ENCODE measurements at regions not wholly inside any gene's neighbourhood (a gene's known extent, or its start where the extent isn't known, plus 50 kb on each side); places are given as distances from the start of the nearest gene placed in this dataset.

DNA sequence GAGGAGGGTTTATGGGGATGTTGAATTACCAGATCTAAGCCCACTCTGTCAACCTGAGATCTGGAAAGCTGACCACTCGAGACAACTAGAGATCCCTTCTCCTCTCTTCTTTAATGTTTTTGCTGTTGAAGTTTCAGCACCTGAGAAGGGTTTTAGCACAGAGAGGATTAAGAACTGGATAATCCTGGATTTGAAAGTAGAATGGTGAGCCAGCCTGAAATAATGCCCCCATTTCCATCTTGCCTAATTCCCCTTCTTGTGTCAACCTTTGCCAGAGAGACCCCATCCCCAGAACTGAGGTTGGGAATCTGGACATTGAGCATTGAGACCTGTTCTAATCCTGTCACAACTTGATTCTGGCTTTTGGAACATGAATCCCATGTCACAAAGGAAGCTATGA, 87.8 kb upstream of the RFLNA start:
- no TSS peak for BruUV-seq (replicated peaks)
- Histone ChIP-seq H3K4me3 (replicated peaks in 1 of 2; ENCODE audit: low read depth in 1 of 2, low read length in 2 of 2) (no peak overlapping the region), H3K27ac (ENCODE audit: low read depth, low read length) (no peak overlapping the region), H2AFZ (ENCODE audit: low read depth, low read length, poor library complexity, severe bottlenecking) (no peak overlapping the region), H3K79me2 (ENCODE audit: insufficient read depth, low read length) (no peaks in the 10 kb centered on the region), H3K9me3 (ENCODE audit: control insufficient read depth in 1 of 2, insufficient read depth in 1 of 2, low read depth in 1 of 2, low read length in 2 of 2) (no peaks in the 10 kb centered on the region), H3K4me1 (ENCODE audit: control insufficient read depth in 1 of 2, insufficient read depth in 2 of 2, low read length in 2 of 2) (no peaks in the 10 kb centered on the region), H3K9me2 (ENCODE audit: insufficient read depth) (no peaks in the 10 kb centered on the region), H3K4me2 (ENCODE audit: low read length) (no peak overlapping the region), H4K20me1 (ENCODE audit: insufficient read depth) (no peaks in the 10 kb centered on the region), H3K27me3 (ENCODE audit: insufficient read depth, low read length) (0 out of 2 replicates have a peak, but pooled peaks cover 4% of the 10 kb centered on the region), H3K9ac (ENCODE audit: low read length) (no peak overlapping the region), H3K36me3 (ENCODE audit: control insufficient read depth in 1 of 2, insufficient read depth in 2 of 2, low read length in 2 of 2) (no peaks in the 10 kb centered on the region)
- intact Hi-C loops (cut with micrococcal nuclease) = no loop called here
- no peak for ATAC-seq
- no peak for DNase-seq (ENCODE audit: low read depth, low spot score)
- ChIA-PET POLR2A (no interaction called here), RAD21 (ENCODE audit: low non-redundant PET in 1 of 2, low total read pairs in 2 of 2, uncharacterized antibody in 2 of 2, unreplicated experiment in 2 of 2) (no interaction called here), CTCF (no interaction called here)
- TF ChIP-seq RAD21 (IDR thresholded peaks at IDR 0.05; ENCODE audit: low read depth) (no peak), EZH2phosphoT487 (IDR thresholded peaks at IDR 0.05; ENCODE audit: borderline replicate concordance) (no peak), SIN3A (IDR thresholded peaks at IDR 0.05; ENCODE audit: low read depth) (no peak), POLR2A (IDR thresholded peaks at IDR 0.05; ENCODE audit: borderline replicate concordance, extremely low read depth, insufficient read depth, insufficient read length) (no peak), ELF1 (IDR thresholded peaks at IDR 0.05; ENCODE audit: borderline replicate concordance, low read depth) (no peak), CEBPB (IDR thresholded peaks at IDR 0.05; ENCODE audit: low read depth) (no peak)
- TF ChIP-seq, protein P1, sequence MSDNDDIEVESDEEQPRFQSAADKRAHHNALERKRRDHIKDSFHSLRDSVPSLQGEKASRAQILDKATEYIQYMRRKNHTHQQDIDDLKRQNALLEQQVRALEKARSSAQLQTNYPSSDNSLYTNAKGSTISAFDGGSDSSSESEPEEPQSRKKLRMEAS (IDR thresholded peaks at IDR 0.05) = no peak

DNA sequence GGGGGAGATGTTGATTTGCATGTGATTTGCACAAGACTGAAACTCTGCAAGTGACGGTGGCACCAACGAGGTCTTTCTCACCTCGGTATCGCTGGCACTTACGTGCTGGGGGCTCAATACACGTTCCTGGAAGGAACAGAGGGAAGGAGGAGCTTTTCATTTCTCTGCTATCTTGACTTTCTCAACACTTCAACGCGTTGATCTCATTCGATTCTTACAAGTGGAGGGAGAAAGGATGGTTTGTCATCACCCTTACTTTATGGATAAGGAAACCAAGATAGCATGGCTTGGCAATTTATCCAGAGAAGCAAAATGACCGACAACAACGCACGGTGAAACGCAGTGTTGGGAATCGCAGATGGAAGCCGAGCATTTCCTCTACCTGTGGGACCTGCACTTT, 87.3 kb upstream of the RFLNA start:
- ChIA-PET RAD21 (ENCODE audit: low non-redundant PET in 1 of 2, low total read pairs in 2 of 2, uncharacterized antibody in 2 of 2, unreplicated experiment in 2 of 2) (no interaction called here), CTCF (no interaction called here), POLR2A (no interaction called here)
- H3K4me1 ChIP-seq (ENCODE audit: control insufficient read depth in 1 of 2, insufficient read depth in 2 of 2, low read length in 2 of 2) = no peaks in the 10 kb centered on the region
- ATAC-seq = no peak
- H3K27me3 ChIP-seq (ENCODE audit: insufficient read depth, low read length) = 0 out of 2 replicates have a peak, but pooled peaks cover 4% of the 10 kb centered on the region
- H3K9ac ChIP-seq (ENCODE audit: low read length) = no peak overlapping the region
- H3K36me3 ChIP-seq (ENCODE audit: control insufficient read depth in 1 of 2, insufficient read depth in 2 of 2, low read length in 2 of 2) = no peaks in the 10 kb centered on the region
- no TSS peak for BruUV-seq (replicated peaks)
- H3K9me2 ChIP-seq (ENCODE audit: insufficient read depth) = no peaks in the 10 kb centered on the region
- H2AFZ ChIP-seq (ENCODE audit: low read depth, low read length, poor library complexity, severe bottlenecking) = no peak overlapping the region
- no peak overlapping the region for H3K4me3 ChIP-seq (replicated peaks in 1 of 2; ENCODE audit: low read depth in 1 of 2, low read length in 2 of 2)
- intact Hi-C loops (cut with micrococcal nuclease) = no loop called here
- no peaks in the 10 kb centered on the region for H4K20me1 ChIP-seq (ENCODE audit: insufficient read depth)
- H3K27ac ChIP-seq (ENCODE audit: low read depth, low read length) = no peak overlapping the region
- no peaks in the 10 kb centered on the region for H3K9me3 ChIP-seq (ENCODE audit: control insufficient read depth in 1 of 2, insufficient read depth in 1 of 2, low read depth in 1 of 2, low read length in 2 of 2)
- H3K4me2 ChIP-seq (ENCODE audit: low read length) = no peak overlapping the region
- no peak for DNase-seq (ENCODE audit: low read depth, low spot score)
- H3K79me2 ChIP-seq (ENCODE audit: insufficient read depth, low read length) = no peaks in the 10 kb centered on the region
- TF ChIP-seq, protein P1 (IDR thresholded peaks at IDR 0.05) = no peak
- TF ChIP-seq, protein P2, sequence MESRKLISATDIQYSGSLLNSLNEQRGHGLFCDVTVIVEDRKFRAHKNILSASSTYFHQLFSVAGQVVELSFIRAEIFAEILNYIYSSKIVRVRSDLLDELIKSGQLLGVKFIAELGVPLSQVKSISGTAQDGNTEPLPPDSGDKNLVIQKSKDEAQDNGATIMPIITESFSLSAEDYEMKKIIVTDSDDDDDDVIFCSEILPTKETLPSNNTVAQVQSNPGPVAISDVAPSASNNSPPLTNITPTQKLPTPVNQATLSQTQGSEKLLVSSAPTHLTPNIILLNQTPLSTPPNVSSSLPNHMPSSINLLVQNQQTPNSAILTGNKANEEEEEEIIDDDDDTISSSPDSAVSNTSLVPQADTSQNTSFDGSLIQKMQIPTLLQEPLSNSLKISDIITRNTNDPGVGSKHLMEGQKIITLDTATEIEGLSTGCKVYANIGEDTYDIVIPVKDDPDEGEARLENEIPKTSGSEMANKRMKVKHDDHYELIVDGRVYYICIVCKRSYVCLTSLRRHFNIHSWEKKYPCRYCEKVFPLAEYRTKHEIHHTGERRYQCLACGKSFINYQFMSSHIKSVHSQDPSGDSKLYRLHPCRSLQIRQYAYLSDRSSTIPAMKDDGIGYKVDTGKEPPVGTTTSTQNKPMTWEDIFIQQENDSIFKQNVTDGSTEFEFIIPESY (IDR thresholded peaks at IDR 0.05; ENCODE audit: extremely low read depth, insufficient replicate concordance, low read length) = no peak
- no peak for TF ChIP-seq JUND (IDR thresholded peaks at IDR 0.05)
- TF ChIP-seq SP1 (IDR thresholded peaks at IDR 0.05; ENCODE audit: low read depth) = no peak
- TF ChIP-seq, protein P3, sequence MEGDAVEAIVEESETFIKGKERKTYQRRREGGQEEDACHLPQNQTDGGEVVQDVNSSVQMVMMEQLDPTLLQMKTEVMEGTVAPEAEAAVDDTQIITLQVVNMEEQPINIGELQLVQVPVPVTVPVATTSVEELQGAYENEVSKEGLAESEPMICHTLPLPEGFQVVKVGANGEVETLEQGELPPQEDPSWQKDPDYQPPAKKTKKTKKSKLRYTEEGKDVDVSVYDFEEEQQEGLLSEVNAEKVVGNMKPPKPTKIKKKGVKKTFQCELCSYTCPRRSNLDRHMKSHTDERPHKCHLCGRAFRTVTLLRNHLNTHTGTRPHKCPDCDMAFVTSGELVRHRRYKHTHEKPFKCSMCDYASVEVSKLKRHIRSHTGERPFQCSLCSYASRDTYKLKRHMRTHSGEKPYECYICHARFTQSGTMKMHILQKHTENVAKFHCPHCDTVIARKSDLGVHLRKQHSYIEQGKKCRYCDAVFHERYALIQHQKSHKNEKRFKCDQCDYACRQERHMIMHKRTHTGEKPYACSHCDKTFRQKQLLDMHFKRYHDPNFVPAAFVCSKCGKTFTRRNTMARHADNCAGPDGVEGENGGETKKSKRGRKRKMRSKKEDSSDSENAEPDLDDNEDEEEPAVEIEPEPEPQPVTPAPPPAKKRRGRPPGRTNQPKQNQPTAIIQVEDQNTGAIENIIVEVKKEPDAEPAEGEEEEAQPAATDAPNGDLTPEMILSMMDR (IDR thresholded peaks at IDR 0.05 in 2 of 3, conservative IDR thresholded peaks at IDR 0.05 in 1 of 3; ENCODE audit: borderline replicate concordance in 1 of 3, insufficient read depth in 1 of 3, low read depth in 2 of 3, low read length in 2 of 3) = no peak
- TF ChIP-seq, protein P4, sequence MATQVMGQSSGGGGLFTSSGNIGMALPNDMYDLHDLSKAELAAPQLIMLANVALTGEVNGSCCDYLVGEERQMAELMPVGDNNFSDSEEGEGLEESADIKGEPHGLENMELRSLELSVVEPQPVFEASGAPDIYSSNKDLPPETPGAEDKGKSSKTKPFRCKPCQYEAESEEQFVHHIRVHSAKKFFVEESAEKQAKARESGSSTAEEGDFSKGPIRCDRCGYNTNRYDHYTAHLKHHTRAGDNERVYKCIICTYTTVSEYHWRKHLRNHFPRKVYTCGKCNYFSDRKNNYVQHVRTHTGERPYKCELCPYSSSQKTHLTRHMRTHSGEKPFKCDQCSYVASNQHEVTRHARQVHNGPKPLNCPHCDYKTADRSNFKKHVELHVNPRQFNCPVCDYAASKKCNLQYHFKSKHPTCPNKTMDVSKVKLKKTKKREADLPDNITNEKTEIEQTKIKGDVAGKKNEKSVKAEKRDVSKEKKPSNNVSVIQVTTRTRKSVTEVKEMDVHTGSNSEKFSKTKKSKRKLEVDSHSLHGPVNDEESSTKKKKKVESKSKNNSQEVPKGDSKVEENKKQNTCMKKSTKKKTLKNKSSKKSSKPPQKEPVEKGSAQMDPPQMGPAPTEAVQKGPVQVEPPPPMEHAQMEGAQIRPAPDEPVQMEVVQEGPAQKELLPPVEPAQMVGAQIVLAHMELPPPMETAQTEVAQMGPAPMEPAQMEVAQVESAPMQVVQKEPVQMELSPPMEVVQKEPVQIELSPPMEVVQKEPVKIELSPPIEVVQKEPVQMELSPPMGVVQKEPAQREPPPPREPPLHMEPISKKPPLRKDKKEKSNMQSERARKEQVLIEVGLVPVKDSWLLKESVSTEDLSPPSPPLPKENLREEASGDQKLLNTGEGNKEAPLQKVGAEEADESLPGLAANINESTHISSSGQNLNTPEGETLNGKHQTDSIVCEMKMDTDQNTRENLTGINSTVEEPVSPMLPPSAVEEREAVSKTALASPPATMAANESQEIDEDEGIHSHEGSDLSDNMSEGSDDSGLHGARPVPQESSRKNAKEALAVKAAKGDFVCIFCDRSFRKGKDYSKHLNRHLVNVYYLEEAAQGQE (IDR thresholded peaks at IDR 0.05; ENCODE audit: low read depth) = no peak
- TF ChIP-seq RAD21 (IDR thresholded peaks at IDR 0.05; ENCODE audit: low read depth) = no peak
- TF ChIP-seq CBX3 (IDR thresholded peaks at IDR 0.05; ENCODE audit: low read depth) = no peak
- TF ChIP-seq EZH2 (IDR thresholded peaks at IDR 0.05) = no peak
